SK-N-SH (cell line): ENCODE measurements at regions not wholly inside any gene's neighbourhood (a gene's known extent, or its start where the extent isn't known, plus 50 kb on each side); places are given as distances from the start of the nearest gene placed in this dataset.
A peak's percentile ranks its signal among the peaks of the same experiment; 100 is the strongest.

Source experiments
- CTCF ChIA-PET: fragments of 300-600, 350-600 bp; formaldehyde crosslinking; extraction: SDS; loops from one replicate; lab custom pipeline; 2021; lab: Yijun Ruan, JAX
- POLR2A ChIA-PET: fragments of 350-600 bp; sonication (Branson Sonifier 250); formaldehyde crosslinking; extraction: SDS; loops from one replicate; lab custom pipeline; 2020; ENCODE audit warnings: antibody characterized with exemption, inconsistent platforms; lab: Yijun Ruan, JAX
- DNase-seq: peaks from one replicate; pipeline ENCODE4 v3.0.0; 2012
- H2AFZ ChIP-seq: fragments of 200-600 bp; sonication (generic); 2 replicates; pipeline ENCODE4 v1.8.1; 2016; ENCODE audit warnings: antibody characterized with exemption, mild to moderate bottlenecking, low read depth
- H3F3A ChIP-seq: fragments of 200-600 bp; sonication (generic); replicated peaks from 2 replicates; pipeline ENCODE3; 2016; ENCODE audit warnings: antibody characterized with exemption, mild to moderate bottlenecking; ENCODE audit not compliant: insufficient read depth
- H3K27ac ChIP-seq, 2 experiments: fragments of 200-500 bp in 1 of 2; fragments of 200-600 bp in 1 of 2; sonication (Bioruptor generic) in 1 of 2; sonication (generic), shearing (Covaris generic) in 1 of 2; 2 replicates each; pipeline versions ENCODE4 v1.5.1 to v1.6.1; 2014 to 2016; ENCODE audit warnings: low read depth in 2 of 2, inconsistent platforms in 1 of 2, low read length in 1 of 2, mild to moderate bottlenecking in 1 of 2, mixed read lengths in 1 of 2
- H3K27me3 ChIP-seq: fragments of 200-600 bp; sonication (generic), shearing (Covaris generic); 2 replicates; pipeline ENCODE4 v1.6.1; 2016; ENCODE audit warnings: mixed run types; ENCODE audit not compliant: insufficient read depth
- H3K36me3 ChIP-seq, 2 experiments: fragments of 200-500 bp in 1 of 2; fragments of 200-600 bp in 1 of 2; sonication (Bioruptor generic) in 1 of 2; sonication (generic) in 1 of 2; replicated peaks in 1 of 2; 2 replicates each; pipeline versions ENCODE3 to v1.5.1; 2014 to 2016; ENCODE audit warnings: low read length in 1 of 2, mild to moderate bottlenecking in 1 of 2; ENCODE audit not compliant: insufficient read depth in 2 of 2, control insufficient read depth in 1 of 2
- H3K4me1 ChIP-seq, 2 experiments: fragments of 200-500 bp in 1 of 2; fragments of 200-600 bp in 1 of 2; sonication (Bioruptor generic) in 1 of 2; sonication (generic), shearing (Covaris generic) in 1 of 2; 2 replicates each; pipeline versions ENCODE4 v1.5.1 to v1.6.1; 2014 to 2016; ENCODE audit warnings: low read depth in 1 of 2, low read length in 1 of 2, mixed run types in 1 of 2; ENCODE audit not compliant: insufficient read depth in 2 of 2, control insufficient read depth in 1 of 2
- H3K4me2 ChIP-seq: fragments of 200-600 bp; sonication (generic), shearing (Covaris generic); 2 replicates; pipeline ENCODE4 v1.6.1; 2017; ENCODE audit warnings: mixed run types
- H3K4me3 ChIP-seq, 2 experiments: fragments of 200-500 bp in 1 of 2; fragments of 200-600 bp in 1 of 2; sonication (Bioruptor generic) in 1 of 2; sonication (generic), shearing (Covaris generic) in 1 of 2; 2 replicates each; pipeline versions ENCODE4 v1.5.1 to v1.8.1; 2014 to 2016; ENCODE audit warnings: low read depth in 2 of 2, inconsistent platforms in 1 of 2, low read length in 1 of 2, mild to moderate bottlenecking in 1 of 2, mixed read lengths in 1 of 2, moderate library complexity in 1 of 2
- H3K79me2 ChIP-seq: fragments of 200-600 bp; sonication (generic); 2 replicates; pipeline ENCODE4 v1.8.1; 2017; ENCODE audit warnings: mild to moderate bottlenecking; ENCODE audit not compliant: insufficient read depth
- H3K9ac ChIP-seq: fragments of 200-600 bp; sonication (generic); 2 replicates; pipeline ENCODE4 v1.6.1; 2017; ENCODE audit warnings: mixed run types
- H3K9me2 ChIP-seq: fragments of 200-600 bp; sonication (generic); 2 replicates; pipeline ENCODE4 v1.6.1; 2017; ENCODE audit warnings: mixed run types
- H3K9me3 ChIP-seq: fragments of 200-600 bp; sonication (generic); 2 replicates; pipeline ENCODE4 v1.6.1; 2017; ENCODE audit warnings: mixed run types, mild to moderate bottlenecking, moderate library complexity
- H4K20me1 ChIP-seq: fragments of 200-600 bp; sonication (generic); 2 replicates; pipeline ENCODE4 v1.6.1; 2017; ENCODE audit warnings: mild to moderate bottlenecking, mixed run types; ENCODE audit not compliant: insufficient read depth
- FOSL2 ChIP-seq: IDR thresholded peaks from 2 replicates; pipeline ENCODE4 v1.4.0; 2012; ENCODE audit warnings: low read depth, mild to moderate bottlenecking, moderate library complexity, borderline replicate concordance
- JUND ChIP-seq: IDR thresholded peaks from 2 replicates; pipeline ENCODE4 v1.4.0; 2012
- MEF2A ChIP-seq: IDR thresholded peaks from 2 replicates; pipeline ENCODE4 v1.4.0; 2012; ENCODE audit warnings: low read depth, borderline replicate concordance
- NFIC ChIP-seq: IDR thresholded peaks from 2 replicates; pipeline ENCODE4 v1.4.0; 2012; ENCODE audit warnings: borderline replicate concordance
- RCOR1 ChIP-seq: fragments of 150-350 bp; IDR thresholded peaks from 2 replicates; pipeline ENCODE4 v1.6.1; 2017; ENCODE audit warnings: antibody characterized with exemption, low read length
- REST ChIP-seq: IDR thresholded peaks from 2 replicates; pipeline ENCODE4 v1.6.1; 2012; ENCODE audit warnings: mild to moderate bottlenecking, low read depth, low read length, moderate library complexity
- SIN3A ChIP-seq: IDR thresholded peaks from 2 replicates; pipeline ENCODE4 v1.6.1; 2012; ENCODE audit warnings: low read depth, mild to moderate bottlenecking, low read length, moderate library complexity, borderline replicate concordance
- SMC3 ChIP-seq: IDR thresholded peaks from 2 replicates; pipeline ENCODE4 v1.6.1; 2012; ENCODE audit warnings: low read depth, low read length, improper control_type of control experiment
- TCF12 ChIP-seq: IDR thresholded peaks from 2 replicates; pipeline ENCODE4 v1.4.0; 2012
- USF1 ChIP-seq: IDR thresholded peaks from 2 replicates; pipeline ENCODE4 v1.4.0; 2012; ENCODE audit warnings: low read depth, borderline replicate concordance
- YY1 ChIP-seq: IDR thresholded peaks from 2 replicates; pipeline ENCODE4 v1.4.0; 2012; ENCODE audit warnings: low read depth, mild to moderate bottlenecking
- ZBTB33 ChIP-seq: IDR thresholded peaks from 2 replicates; pipeline ENCODE4 v1.4.0; 2012; ENCODE audit warnings: low read depth, borderline replicate concordance
- WGBS: methylation state at CpG from one replicate; pipeline ENCODE4 v1.1.6; 2017; ENCODE audit warnings: low lambda C conversion rate; 5-methylcytosine and 5-hydroxymethylcytosine counted together
- TF ChIP-seq, protein P1 (sequence below): fragments of 200-600 bp; sonication (generic); IDR thresholded peaks from 2 replicates; pipeline ENCODE4 v1.6.1; 2017; ENCODE audit warnings: antibody characterized with exemption, mild to moderate bottlenecking, moderate library complexity
- TF ChIP-seq, protein P2 (sequence below): IDR thresholded peaks from 2 replicates; pipeline ENCODE4; 2012

GRCh38 chr9:87178302-87178701, 231.0 kb upstream of the GAS1 start:
- 0 out of 2 replicates have a peak, but pooled peaks cover 7% of the 10 kb centered on the region for H3K9me3 ChIP-seq
- TF ChIP-seq YY1 (no peak), MEF2A (no peak), NFIC (no peak), ZBTB33 (no peak), SIN3A (no peak), RCOR1 (no peak), USF1 (no peak), SMC3 (no peak)
- TF ChIP-seq, protein P1, sequence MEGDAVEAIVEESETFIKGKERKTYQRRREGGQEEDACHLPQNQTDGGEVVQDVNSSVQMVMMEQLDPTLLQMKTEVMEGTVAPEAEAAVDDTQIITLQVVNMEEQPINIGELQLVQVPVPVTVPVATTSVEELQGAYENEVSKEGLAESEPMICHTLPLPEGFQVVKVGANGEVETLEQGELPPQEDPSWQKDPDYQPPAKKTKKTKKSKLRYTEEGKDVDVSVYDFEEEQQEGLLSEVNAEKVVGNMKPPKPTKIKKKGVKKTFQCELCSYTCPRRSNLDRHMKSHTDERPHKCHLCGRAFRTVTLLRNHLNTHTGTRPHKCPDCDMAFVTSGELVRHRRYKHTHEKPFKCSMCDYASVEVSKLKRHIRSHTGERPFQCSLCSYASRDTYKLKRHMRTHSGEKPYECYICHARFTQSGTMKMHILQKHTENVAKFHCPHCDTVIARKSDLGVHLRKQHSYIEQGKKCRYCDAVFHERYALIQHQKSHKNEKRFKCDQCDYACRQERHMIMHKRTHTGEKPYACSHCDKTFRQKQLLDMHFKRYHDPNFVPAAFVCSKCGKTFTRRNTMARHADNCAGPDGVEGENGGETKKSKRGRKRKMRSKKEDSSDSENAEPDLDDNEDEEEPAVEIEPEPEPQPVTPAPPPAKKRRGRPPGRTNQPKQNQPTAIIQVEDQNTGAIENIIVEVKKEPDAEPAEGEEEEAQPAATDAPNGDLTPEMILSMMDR: no peak
- TF ChIP-seq, all 33 proteins: peak for 0
- no peak overlapping the region for H3K27ac ChIP-seq
- H3K4me3 ChIP-seq: no peak overlapping the region
- no peak overlapping the region for H2AFZ ChIP-seq
- POLR2A ChIA-PET: no interaction called here
- no peaks in the 10 kb centered on the region for H3F3A ChIP-seq
- peaks cover 0 to 4% of the 10 kb centered on the region in 2 experiments for H3K36me3 ChIP-seq
- H3K9ac ChIP-seq: no peak overlapping the region
- CTCF ChIA-PET: interaction anchor here (1.0 to 1.4 kb wide), 2 partner anchors 17 to 230 kb away, joined by 4 read pairs; no protein-coding TSS in a partner anchor
- no peak for DNase-seq
- no peaks in the 10 kb centered on the region for H3K9me2 ChIP-seq
- H3K4me2 ChIP-seq: no peak overlapping the region
- H3K4me1 ChIP-seq: peaks cover 0 to 10% of the 10 kb centered on the region in 2 experiments
- no peaks in the 10 kb centered on the region for H4K20me1 ChIP-seq
- no peaks in the 10 kb centered on the region for H3K27me3 ChIP-seq
- no peaks in the 10 kb centered on the region for H3K79me2 ChIP-seq

DNA sequence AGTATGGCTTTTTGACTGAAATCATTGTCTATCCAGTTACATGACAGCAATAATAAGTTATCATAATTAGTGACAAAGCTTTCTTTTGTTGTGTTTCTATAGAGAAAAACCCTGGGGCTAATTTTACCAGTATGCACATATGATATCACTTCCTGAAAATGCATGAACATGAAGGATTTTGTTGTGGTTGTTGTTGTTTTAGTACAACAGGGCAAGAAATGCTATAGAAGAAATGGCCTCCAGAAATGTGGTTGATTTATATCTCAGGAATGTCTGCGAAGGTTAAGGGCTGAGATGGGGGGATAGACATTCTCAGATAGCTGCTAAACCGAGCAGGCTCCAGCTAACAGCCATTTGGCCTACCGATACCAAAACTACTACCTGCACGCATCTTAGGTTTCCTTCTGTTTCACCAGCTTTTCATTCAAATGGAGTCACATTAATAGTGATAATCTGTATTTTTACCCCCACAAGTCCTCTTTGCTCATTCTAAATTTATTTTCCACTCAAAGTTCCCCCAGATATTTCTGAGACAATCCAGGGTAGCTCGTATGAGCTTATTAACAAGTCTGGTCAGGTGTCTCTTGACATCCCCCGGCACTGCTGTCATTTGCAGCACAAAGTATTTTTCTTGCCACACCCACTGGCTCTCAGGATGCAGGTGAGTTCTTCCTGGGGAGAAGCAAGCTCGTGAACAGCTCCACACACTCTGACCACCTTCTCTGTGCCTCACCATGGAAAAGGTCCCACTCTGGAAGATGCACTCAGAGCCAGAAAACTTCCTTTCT, 232.4 kb upstream of the GAS1 start:
- POLR2A ChIA-PET: no interaction called here
- peak overlapping the region; percentile 62; the same call in 1 of the 2 replicates for H2AFZ ChIP-seq
- CTCF ChIA-PET: interaction anchor here (0.8 kb wide), 1 partner anchor 98 kb away, joined by 3 read pairs; no protein-coding TSS in a partner anchor
- H4K20me1 ChIP-seq: no peaks in the 10 kb centered on the region
- H3K9me2 ChIP-seq: no peaks in the 10 kb centered on the region
- H3K4me1 ChIP-seq: peaks cover 3 to 10% of the 10 kb centered on the region in 2 experiments
- TF ChIP-seq TCF12: peak; percentile 9; the same call in 1 of the 2 replicates
- peak; percentile 31; the same call in 1 of the 2 replicates for TF ChIP-seq JUND
- TF ChIP-seq REST: no peak
- TF ChIP-seq YY1: peak; percentile 56; the same call in 1 of the 2 replicates
- TF ChIP-seq, protein P2, sequence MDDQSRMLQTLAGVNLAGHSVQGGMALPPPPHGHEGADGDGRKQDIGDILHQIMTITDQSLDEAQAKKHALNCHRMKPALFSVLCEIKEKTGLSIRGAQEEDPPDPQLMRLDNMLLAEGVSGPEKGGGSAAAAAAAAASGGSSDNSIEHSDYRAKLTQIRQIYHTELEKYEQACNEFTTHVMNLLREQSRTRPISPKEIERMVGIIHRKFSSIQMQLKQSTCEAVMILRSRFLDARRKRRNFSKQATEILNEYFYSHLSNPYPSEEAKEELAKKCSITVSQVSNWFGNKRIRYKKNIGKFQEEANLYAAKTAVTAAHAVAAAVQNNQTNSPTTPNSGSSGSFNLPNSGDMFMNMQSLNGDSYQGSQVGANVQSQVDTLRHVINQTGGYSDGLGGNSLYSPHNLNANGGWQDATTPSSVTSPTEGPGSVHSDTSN: 0 out of 2 replicates have a peak, but pooled peaks have one; percentile 3
- 0 out of 2 replicates have a peak, but pooled peaks have one; percentile 36 for TF ChIP-seq FOSL2
- TF ChIP-seq SMC3: no peak
- H3F3A ChIP-seq: no peaks in the 10 kb centered on the region
- no peaks in the 10 kb centered on the region for H3K79me2 ChIP-seq
- peak overlapping the region; percentile 27 to 83 for H3K27ac ChIP-seq
- no peak for DNase-seq
- H3K36me3 ChIP-seq: peaks cover 0 to 4% of the 10 kb centered on the region in 2 experiments
- H3K4me3 ChIP-seq: no peak overlapping the region
- H3K4me2 ChIP-seq: 0 out of 2 replicates have a peak overlapping the region, but pooled peaks have one; percentile 12
- no peak overlapping the region for H3K9ac ChIP-seq
- 0 out of 2 replicates have a peak, but pooled peaks cover 7% of the 10 kb centered on the region for H3K9me3 ChIP-seq
- WGBS: 55% methylated on average over 7 of the region's 7 CpGs
- H3K27me3 ChIP-seq: no peaks in the 10 kb centered on the region
